Stimulated activated CD4-positive, alpha-beta T cell treated with anti-CD3 and anti-CD28 coated beads, Interleukin-2, amount 100 ng/mL, for 24 hours (primary cell): ENCODE measurements at regions not wholly inside any gene's neighbourhood (a gene's known extent, or its start where the extent isn't known, plus 50 kb on each side); places are given as distances from the start of the nearest gene placed in this dataset.

Source experiments
- DNase-seq, 2 donors: peaks; one replicate each; pipeline ENCODE4 v3.0.0-alpha.2; 2020

- DNase-seq = no peak
Observed at GRCh38 chr22:34845391-34845790, 220.6 kb upstream of the ISX start.

- no peak for DNase-seq
Observed at GRCh38 chr22:34847072-34847471, 218.9 kb upstream of the ISX start.

- no peak for DNase-seq
Observed at GRCh38 chr22:34849965-34850364, 216.0 kb upstream of the ISX start.

GRCh38 chr22:34851918-34852662, 213.9 kb upstream of the ISX start:
- DNase-seq = no peak

- no peak for DNase-seq
Observed at GRCh38 chr22:34855471-34855870, 210.5 kb upstream of the ISX start.

GRCh38 chr22:34858066-34858465, 207.9 kb upstream of the ISX start:
- DNase-seq = no peak

GRCh38 chr22:34861787-34862186, 204.2 kb upstream of the ISX start:
- DNase-seq = no peak

GRCh38 chr22:34866081-34866480, 199.9 kb upstream of the ISX start:
- no peak for DNase-seq

GRCh38 chr22:34866495-34867131, 199.3 kb upstream of the ISX start:
- no peak for DNase-seq

GRCh38 chr22:34877506-34877905, 188.5 kb upstream of the ISX start:
- no peak for DNase-seq

- DNase-seq = no peak
Observed at GRCh38 chr22:34878171-34878570, 187.8 kb upstream of the ISX start.

- DNase-seq = no peak
Observed at GRCh38 chr22:34879001-34879400, 187.0 kb upstream of the ISX start.

GRCh38 chr22:34880662-34881061, 185.3 kb upstream of the ISX start:
- no peak for DNase-seq

GRCh38 chr22:34881453-34881852, 184.5 kb upstream of the ISX start:
- DNase-seq = no peak

GRCh38 chr22:34885852-34886251, 180.1 kb upstream of the ISX start:
- no peak for DNase-seq

- no peak for DNase-seq
Observed at GRCh38 chr22:34886391-34886790, 179.6 kb upstream of the ISX start.

GRCh38 chr22:34886812-34887211, 179.1 kb upstream of the ISX start:
- no peak for DNase-seq

GRCh38 chr22:34897126-34897525, 168.8 kb upstream of the ISX start:
- no peak for DNase-seq

GRCh38 chr22:34902335-34902734, 163.6 kb upstream of the ISX start:
- DNase-seq = no peak

- DNase-seq = no peak
Observed at GRCh38 chr22:34903416-34903815, 162.5 kb upstream of the ISX start.

GRCh38 chr22:34904486-34904885, 161.5 kb upstream of the ISX start:
- no peak for DNase-seq

- DNase-seq = no peak
Observed at GRCh38 chr22:34913826-34914225, 152.1 kb upstream of the ISX start.

GRCh38 chr22:34914846-34915245, 151.1 kb upstream of the ISX start:
- DNase-seq = no peak

- DNase-seq = no peak
Observed at GRCh38 chr22:34917239-34917638, 148.7 kb upstream of the ISX start.

GRCh38 chr22:34931026-34931425, 134.9 kb upstream of the ISX start:
- DNase-seq = no peak
